AG10803 (cell line): ENCODE measurements at regions not wholly inside any gene's neighbourhood (a gene's known extent, or its start where the extent isn't known, plus 50 kb on each side); places are given as distances from the start of the nearest gene placed in this dataset.

ENCODE experiments used
- DNase-seq: peaks from one replicate; pipeline ENCODE4 v3.0.0; 2010; ENCODE audit warnings: low read depth
- H3K4me3 ChIP-seq: 2 replicates; pipeline ENCODE4 v1.5.1; 2011; ENCODE audit warnings: mild to moderate bottlenecking, low read length, control low read depth
- TF ChIP-seq, protein P1 (sequence below): conservative IDR thresholded peaks from 2 replicates; pipeline ENCODE4 v1.5.1; 2011; ENCODE audit warnings: mild to moderate bottlenecking, low read length, control low read depth, inconsistent platforms

DNA sequence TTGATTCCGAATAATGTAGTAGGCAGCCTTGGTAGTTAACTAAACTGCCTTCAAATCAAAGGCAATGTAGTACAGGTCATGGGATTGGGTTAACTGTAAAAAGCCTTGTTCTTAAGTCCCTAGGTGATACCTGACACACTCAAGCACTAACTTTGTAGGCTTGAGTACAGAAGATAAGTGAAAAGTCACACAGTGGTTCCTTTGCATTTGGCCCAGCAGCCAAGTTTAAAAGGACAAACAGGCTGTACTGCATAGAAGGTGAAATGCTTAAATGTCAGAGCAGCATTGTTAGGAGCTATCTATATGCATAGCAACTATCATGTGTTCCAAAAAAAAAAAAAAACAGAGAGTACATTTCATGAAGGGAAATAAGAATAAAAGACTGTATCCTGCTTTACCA, 178.4 kb downstream of the ATOH1 start:
- no peak for DNase-seq
- H3K4me3 ChIP-seq: no peak overlapping the region
- TF ChIP-seq, protein P1, sequence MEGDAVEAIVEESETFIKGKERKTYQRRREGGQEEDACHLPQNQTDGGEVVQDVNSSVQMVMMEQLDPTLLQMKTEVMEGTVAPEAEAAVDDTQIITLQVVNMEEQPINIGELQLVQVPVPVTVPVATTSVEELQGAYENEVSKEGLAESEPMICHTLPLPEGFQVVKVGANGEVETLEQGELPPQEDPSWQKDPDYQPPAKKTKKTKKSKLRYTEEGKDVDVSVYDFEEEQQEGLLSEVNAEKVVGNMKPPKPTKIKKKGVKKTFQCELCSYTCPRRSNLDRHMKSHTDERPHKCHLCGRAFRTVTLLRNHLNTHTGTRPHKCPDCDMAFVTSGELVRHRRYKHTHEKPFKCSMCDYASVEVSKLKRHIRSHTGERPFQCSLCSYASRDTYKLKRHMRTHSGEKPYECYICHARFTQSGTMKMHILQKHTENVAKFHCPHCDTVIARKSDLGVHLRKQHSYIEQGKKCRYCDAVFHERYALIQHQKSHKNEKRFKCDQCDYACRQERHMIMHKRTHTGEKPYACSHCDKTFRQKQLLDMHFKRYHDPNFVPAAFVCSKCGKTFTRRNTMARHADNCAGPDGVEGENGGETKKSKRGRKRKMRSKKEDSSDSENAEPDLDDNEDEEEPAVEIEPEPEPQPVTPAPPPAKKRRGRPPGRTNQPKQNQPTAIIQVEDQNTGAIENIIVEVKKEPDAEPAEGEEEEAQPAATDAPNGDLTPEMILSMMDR: no peak

GRCh38 chr4:94011190-94011589, 182.6 kb downstream of the ATOH1 start:
- H3K4me3 ChIP-seq: no peak overlapping the region
- no peak for DNase-seq
- TF ChIP-seq, protein P1: no peak

DNA sequence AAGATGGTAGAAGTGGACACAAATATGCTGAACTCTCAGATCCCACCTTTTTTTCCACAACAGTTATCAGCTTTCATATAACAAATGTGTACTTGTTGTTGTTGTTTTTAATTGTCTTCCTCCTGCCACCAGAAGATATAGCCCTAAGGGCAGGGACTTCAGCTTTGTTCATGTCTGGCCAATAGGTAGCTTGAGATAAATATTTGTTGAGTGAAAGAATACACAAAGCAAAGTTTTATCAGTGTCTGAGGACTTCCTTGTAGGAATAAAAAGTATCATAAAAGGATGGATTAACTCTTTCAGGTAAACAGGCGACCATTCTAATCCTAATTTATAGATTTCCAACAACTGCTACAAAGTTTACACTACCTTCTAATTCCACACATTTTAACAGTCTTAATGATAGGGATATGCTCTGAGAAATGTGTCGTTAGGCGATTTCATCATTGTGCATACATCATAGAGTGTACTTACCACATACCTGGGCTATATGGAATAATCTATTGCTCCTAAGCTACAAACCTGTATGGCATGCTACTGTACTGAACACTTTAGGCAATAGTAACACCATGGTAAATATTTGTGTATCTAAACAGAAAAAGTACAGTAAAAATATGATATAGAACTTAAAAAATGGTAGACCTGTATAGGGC, 186.1 kb downstream of the ATOH1 start:
- TF ChIP-seq, protein P1: no peak
- H3K4me3 ChIP-seq: no peak overlapping the region
- DNase-seq: no peak

DNA sequence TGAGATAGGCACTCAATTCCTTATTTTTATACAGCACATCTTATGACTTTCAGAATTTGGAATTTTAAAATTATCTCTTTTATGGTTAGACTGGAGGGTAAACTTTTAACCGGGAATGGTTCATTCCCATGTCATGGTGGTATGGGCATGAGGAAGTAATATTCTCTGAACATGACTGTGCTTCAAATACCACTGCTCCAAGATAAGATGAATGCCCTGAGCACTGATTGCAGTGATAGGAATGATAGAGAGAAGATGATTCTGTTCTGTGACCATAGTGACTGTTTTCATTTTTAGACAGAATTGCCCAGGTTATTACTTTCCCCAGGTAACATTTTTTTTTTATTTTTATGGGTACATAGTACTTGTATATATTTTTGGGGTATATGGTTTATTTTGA, 187.4 kb downstream of the ATOH1 start:
- H3K4me3 ChIP-seq: no peak overlapping the region
- DNase-seq: no peak
- TF ChIP-seq, protein P1: no peak

GRCh38 chr4:94032754-94033153, 174.9 kb upstream of the SMARCAD1 start:
- no peak for DNase-seq
- TF ChIP-seq, protein P1: no peak
- H3K4me3 ChIP-seq: no peak overlapping the region

- DNase-seq: no peak
- TF ChIP-seq, protein P1: no peak
- no peak overlapping the region for H3K4me3 ChIP-seq
Observed at GRCh38 chr4:94036964-94037363, 170.7 kb upstream of the SMARCAD1 start.

DNA sequence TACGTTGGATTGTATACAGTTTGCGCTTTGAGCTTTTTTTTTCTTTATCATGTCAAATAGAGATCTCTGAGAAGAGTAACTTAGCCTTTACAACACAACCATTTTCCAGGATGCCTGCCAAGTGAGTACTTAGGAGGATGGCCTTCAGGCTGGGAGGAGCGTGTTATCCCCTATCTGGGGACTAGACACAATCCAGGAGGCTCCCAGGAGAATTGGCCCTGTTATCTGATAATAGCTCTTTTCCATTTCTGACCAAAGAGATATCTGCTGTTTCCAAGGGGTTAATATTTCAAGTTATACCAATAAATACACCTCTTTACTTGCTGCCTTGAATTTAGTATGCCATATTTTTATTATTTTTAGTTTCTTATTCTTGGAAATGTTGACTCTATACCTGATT, 169.5 kb upstream of the SMARCAD1 start:
- TF ChIP-seq, protein P1: no peak
- H3K4me3 ChIP-seq: no peak overlapping the region
- DNase-seq: no peak
